ENCODE measurements at regions not wholly inside any gene's neighbourhood (a gene's known extent, or its start where the extent isn't known, plus 50 kb on each side); places are given as distances from the start of the nearest gene placed in this dataset.

DNA sequence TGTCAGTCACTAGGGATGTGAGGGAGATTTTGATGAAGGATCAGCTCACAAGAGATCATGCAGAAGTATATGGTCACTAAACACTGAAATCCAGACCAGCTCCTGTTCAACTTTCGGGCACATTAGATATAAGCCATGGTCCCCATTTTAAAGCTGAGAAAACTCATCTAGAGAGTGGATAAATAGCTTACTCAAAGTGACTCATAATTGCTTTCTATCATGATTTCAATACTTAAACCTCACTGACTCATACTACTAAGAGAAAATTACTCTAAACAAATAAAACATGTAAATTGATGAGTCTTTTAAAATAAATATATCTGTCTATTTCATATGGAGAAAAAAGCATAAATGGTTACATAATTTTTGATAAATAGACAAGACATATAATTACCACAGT lies 567.7 kb downstream of the TLR4 start:
- TF ChIP-seq, protein P1, sequence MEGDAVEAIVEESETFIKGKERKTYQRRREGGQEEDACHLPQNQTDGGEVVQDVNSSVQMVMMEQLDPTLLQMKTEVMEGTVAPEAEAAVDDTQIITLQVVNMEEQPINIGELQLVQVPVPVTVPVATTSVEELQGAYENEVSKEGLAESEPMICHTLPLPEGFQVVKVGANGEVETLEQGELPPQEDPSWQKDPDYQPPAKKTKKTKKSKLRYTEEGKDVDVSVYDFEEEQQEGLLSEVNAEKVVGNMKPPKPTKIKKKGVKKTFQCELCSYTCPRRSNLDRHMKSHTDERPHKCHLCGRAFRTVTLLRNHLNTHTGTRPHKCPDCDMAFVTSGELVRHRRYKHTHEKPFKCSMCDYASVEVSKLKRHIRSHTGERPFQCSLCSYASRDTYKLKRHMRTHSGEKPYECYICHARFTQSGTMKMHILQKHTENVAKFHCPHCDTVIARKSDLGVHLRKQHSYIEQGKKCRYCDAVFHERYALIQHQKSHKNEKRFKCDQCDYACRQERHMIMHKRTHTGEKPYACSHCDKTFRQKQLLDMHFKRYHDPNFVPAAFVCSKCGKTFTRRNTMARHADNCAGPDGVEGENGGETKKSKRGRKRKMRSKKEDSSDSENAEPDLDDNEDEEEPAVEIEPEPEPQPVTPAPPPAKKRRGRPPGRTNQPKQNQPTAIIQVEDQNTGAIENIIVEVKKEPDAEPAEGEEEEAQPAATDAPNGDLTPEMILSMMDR (IDR thresholded peaks at IDR 0.05) = no peak
- no peak for TF ChIP-seq POLR2AphosphoS5 (IDR thresholded peaks at IDR 0.05)
